Kidney (tissue), 13 donors: ENCODE measurements at regions not wholly inside any gene's neighbourhood (a gene's known extent, or its start where the extent isn't known, plus 50 kb on each side); places are given as distances from the start of the nearest gene placed in this dataset.
"Not testable (repeated sequence)": the region's sequence is repeated elsewhere in the genome, so short reads cannot be mapped to it uniquely, and the experiment has no call there.

Source experiments
- DNase-seq, 5 donors: peaks; one replicate each; pipeline ENCODE4 v3.0.0-alpha.2; 2013 to 2020
- FAIRE-seq: peaks from 2 replicates; lab custom pipeline; 2012; peaks lifted over from hg19 to GRCh38; lab: Jason Lieb, UNC
- H3K27ac ChIP-seq, 2 donors: one replicate each; pipeline ENCODE4 v1.7.0; 2013; ENCODE audit warnings: low read depth in 2 of 2, low read length in 2 of 2, inconsistent platforms in 1 of 2
- H3K27me3 ChIP-seq: one replicate; pipeline ENCODE4 v1.7.1; 2013; ENCODE audit warnings: low read length, inconsistent platforms; ENCODE audit not compliant: control insufficient read depth, insufficient read depth
- H3K36me3 ChIP-seq, 3 donors: one replicate each; pipeline versions ENCODE4 v1.7.0 to v1.7.1; 2013; ENCODE audit warnings: low read length in 3 of 3, control low read depth in 1 of 3, inconsistent platforms in 1 of 3; ENCODE audit not compliant: insufficient read depth in 3 of 3, control insufficient read depth in 2 of 3
- H3K4me1 ChIP-seq, 3 donors: one replicate each; pipeline versions ENCODE4 v1.7.0 to v1.7.1; 2013; ENCODE audit warnings: low read length in 3 of 3, inconsistent platforms in 1 of 3, low read depth in 1 of 3; ENCODE audit not compliant: control insufficient read depth in 2 of 3, insufficient read depth in 2 of 3
- H3K4me3 ChIP-seq, 3 donors: one replicate each; pipeline versions ENCODE4 v1.7.0 to v1.8.1; 2013; ENCODE audit warnings: low read length in 3 of 3, control low read depth in 1 of 3, inconsistent platforms in 1 of 3
- H3K9ac ChIP-seq, 3 donors: one replicate each; pipeline versions ENCODE4 v1.7.0 to v1.7.1; 2013; ENCODE audit warnings: low read length in 3 of 3, control low read depth in 1 of 3, inconsistent platforms in 1 of 3
- H3K9me3 ChIP-seq, 3 donors: one replicate each; pipeline versions ENCODE4 v1.7.0 to v1.7.1; 2013; ENCODE audit warnings: low read length in 3 of 3, control low read depth in 1 of 3, inconsistent platforms in 1 of 3; ENCODE audit not compliant: control insufficient read depth in 2 of 3, insufficient read depth in 1 of 3
- CTCF ChIP-seq: IDR thresholded peaks from 3 replicates; pipeline ENCODE4 v1.5.1; 2012; ENCODE audit warnings: mild to moderate bottlenecking, moderate library complexity, borderline replicate concordance; ENCODE audit not compliant: insufficient read depth; ENCODE audit errors: extremely low read depth
- intact Hi-C: fragments of 100-400 bp; cut with DNase I; formaldehyde crosslinking; loops from one replicate; pipeline ENCODE4 v1.11.1; 2022
- donor health status: control.
- donor health status: control.
- donor health status: control.
- donor health status: control.
- donor health status: control.
- donor health status: DM: yes; HTN: yes; CAD: no.
- donor health status: Normal renal cell carcinoma (clear cell type).

DNA sequence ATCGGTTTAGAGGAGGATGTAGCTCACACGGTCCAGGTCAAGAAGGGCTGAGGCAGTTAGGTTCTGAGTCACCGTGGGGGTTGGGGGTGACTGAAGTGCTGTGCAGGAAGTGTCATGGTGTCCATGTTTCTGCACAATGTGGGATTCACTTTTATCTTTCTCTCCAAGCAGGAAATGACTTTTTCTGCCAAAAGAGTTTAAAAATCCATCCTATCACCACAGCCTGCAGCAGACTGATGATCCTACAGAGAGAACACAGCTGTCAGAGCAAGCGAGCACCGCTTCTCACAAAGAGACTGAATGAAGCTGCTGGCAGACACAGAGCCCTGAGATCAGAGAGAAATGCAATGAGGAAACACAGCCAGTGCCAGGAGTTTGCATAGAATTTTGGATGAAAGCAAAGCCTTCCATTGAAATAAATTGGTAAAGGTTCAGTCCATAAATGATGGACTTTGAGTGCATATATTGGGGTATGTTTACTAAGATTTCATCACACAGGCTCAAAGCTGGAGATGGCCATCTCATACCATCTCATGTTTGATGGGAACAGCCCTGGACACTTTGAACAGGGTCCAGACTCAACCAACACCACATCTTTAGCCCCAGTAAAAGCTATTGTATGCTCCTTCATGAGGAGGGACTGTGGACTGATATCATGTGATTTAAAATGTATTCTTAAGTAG, 213.9 kb upstream of the FBXL7 start:
- Histone ChIP-seq H3K4me1 (no peaks in the 10 kb centered on the region), H3K36me3 (no peaks in the 10 kb centered on the region), H3K9me3 (no peaks in the 10 kb centered on the region), H3K27me3 (no peaks in the 10 kb centered on the region), H3K27ac (no peak overlapping the region), H3K4me3 (no peak overlapping the region), H3K9ac (no peak overlapping the region)
- peak in 3 of 5 donors; percentile 34 to 77 (median 37) for DNase-seq
- intact Hi-C loops, result no loop called here
- no peak for TF ChIP-seq CTCF
- FAIRE-seq, result no peak

DNA sequence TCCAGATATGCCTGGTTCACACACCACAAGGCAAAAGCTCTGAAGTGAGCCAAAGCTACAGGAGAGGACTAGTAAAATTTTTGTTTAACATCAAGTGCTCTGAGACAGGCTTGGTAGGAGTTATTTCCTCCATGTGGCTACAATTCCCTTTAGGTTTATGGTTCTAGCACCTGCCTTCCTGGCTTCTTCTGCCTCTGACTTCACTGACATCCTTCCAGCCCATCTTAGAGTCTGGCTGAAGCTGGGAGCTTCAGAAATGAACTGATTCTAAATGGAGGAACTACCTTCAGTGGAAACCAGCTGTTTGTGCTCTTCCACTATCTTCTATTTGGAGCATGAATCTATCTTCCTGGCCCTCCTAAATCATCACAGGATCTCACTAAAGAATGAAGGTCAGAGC, 215.3 kb upstream of the FBXL7 start:
- no peak overlapping the region for H3K4me3 ChIP-seq
- intact Hi-C loops, result no loop called here
- no peaks in the 10 kb centered on the region for H3K4me1 ChIP-seq
- no peak overlapping the region for H3K27ac ChIP-seq
- H3K27me3 ChIP-seq, result no peaks in the 10 kb centered on the region
- no peaks in the 10 kb centered on the region for H3K36me3 ChIP-seq
- no peaks in the 10 kb centered on the region for H3K9me3 ChIP-seq
- no peak for DNase-seq
- TF ChIP-seq CTCF, result no peak
- no peak for FAIRE-seq
- no peak overlapping the region for H3K9ac ChIP-seq

- DNase-seq, result no peak
- FAIRE-seq, result no peak
- no peak for TF ChIP-seq CTCF
These were observed 216.9 kb upstream of the FBXL7 start for GRCh38 chr5:15283076-15283475.

DNA sequence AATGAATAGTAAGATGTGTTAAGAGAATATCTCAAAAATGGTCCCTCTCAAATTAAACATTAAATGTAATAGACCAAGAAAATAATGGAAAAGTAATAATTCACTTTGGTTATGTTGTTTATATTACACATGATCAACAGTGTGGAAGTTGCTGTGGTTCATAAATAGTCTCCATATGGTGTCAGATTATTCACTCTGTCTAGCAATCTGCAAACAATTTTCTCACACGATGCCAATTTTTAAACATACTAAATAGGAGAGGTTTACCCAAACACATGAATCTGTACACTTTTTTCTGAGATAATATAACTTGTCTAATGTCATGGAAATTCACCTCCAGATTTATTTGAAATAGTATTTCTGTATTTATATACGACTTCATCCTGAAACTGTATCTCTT, 217.4 kb upstream of the FBXL7 start:
- no peak overlapping the region for H3K4me3 ChIP-seq
- H3K9ac ChIP-seq, result no peak overlapping the region
- no peak for FAIRE-seq
- H3K9me3 ChIP-seq, result no peaks in the 10 kb centered on the region
- H3K27ac ChIP-seq, result no peak overlapping the region
- DNase-seq, result no peak
- H3K36me3 ChIP-seq, result no peaks in the 10 kb centered on the region
- H3K27me3 ChIP-seq, result no peaks in the 10 kb centered on the region
- no peak for TF ChIP-seq CTCF
- no peaks in the 10 kb centered on the region for H3K4me1 ChIP-seq
- intact Hi-C loops, result no loop called here

More at GRCh38 chr5:15283076-15283475, 216.9 kb upstream of the FBXL7 start:
- H3K4me3 ChIP-seq, result no peak overlapping the region
- intact Hi-C loops, result no loop called here
- no peaks in the 10 kb centered on the region for H3K27me3 ChIP-seq
- H3K4me1 ChIP-seq, result no peaks in the 10 kb centered on the region
- no peaks in the 10 kb centered on the region for H3K9me3 ChIP-seq
- no peak overlapping the region for H3K9ac ChIP-seq
- H3K36me3 ChIP-seq, result no peaks in the 10 kb centered on the region
- H3K27ac ChIP-seq, result no peak overlapping the region

DNA sequence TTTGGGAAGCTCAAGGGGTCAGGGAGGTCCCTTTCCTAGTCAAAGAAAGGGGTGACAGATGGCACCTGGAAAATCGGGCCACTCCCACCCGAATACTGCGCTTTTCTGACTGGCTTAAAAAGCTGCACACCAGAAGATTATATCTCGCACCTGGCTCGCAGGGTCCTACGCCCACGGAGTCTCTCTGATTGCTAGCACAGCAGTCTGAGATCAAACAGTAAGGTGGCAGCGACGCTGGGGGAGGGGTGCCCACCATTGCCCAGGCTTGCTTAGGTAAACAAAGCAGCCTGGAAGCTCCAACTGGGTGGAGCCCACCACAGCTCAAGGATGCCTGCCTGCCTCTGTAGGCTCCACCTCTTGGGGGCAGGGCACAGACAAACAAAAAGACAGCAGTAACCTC, 228.4 kb upstream of the FBXL7 start:
- FAIRE-seq, intact Hi-C loops, DNase-seq: not testable (repeated sequence)

More for the DNA sequence above, 228.4 kb upstream of the FBXL7 start:
- not testable (repeated sequence) for H3K4me1 ChIP-seq, H3K9me3 ChIP-seq, H3K9ac ChIP-seq, H3K27ac ChIP-seq, H3K36me3 ChIP-seq, H3K4me3 ChIP-seq, H3K27me3 ChIP-seq
